ENCODE measurements at regions not wholly inside any gene's neighbourhood (a gene's known extent, or its start where the extent isn't known, plus 50 kb on each side); places are given as distances from the start of the nearest gene placed in this dataset.

DNA sequence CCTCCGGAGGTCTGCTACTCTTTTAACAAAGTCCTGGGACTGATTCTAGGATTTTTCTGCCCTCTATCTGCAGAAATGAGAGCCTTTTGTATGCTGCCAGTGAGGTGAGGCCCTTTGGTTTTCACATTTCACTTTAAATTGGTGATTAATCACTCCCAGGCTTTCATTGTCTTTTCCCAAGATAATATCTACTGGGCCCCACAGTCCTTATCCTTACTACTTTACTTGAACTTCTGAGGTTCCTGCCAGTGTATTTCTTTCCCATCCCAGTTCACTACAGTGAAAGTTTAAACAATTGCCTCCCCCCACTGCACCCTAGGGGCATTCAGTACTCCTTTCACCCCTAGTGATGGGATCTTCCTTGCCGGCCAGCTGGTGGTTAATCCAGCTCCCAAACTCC, 127.4 kb upstream of the INHBA start:
- no peak for DNase-seq

DNA sequence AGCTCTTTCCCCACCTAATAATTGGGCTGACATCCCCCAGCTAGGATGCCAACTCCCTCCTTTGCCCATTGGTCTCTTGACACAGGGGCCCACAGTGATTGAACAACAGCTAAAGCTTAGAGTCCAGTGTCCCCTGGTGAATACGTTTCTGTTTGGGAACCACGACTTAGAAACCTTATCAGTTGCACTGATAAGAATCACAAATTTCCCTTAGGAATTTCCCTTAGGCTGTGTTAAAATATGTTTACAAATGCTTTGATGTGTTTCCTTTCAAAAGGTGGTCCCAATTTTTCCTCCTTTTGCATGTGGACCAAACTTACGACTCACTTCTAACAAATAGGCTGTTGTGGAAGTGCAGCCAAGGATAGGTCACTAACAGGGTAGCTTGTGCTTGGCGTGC, 126.0 kb upstream of the INHBA start:
- no peak for DNase-seq

DNA sequence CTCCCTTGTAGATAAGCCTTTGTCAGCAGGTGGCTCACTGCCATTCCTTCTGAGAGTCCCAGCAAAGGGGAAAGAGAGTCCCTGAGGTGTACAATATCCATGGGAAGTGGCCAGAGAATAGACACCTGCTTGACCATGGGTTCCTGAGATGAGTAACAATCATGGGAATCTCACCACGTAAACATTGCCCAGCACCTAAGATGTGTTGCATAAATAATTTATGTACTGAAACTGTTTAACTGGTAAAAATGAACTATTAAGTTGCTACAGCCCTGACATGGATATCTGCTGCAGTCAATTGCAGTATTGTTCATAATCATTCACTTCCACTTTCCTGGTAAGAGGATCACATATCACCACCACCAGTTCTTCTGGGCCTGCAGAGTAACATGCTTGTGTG, 123.8 kb upstream of the INHBA start:
- no peak for DNase-seq

DNA sequence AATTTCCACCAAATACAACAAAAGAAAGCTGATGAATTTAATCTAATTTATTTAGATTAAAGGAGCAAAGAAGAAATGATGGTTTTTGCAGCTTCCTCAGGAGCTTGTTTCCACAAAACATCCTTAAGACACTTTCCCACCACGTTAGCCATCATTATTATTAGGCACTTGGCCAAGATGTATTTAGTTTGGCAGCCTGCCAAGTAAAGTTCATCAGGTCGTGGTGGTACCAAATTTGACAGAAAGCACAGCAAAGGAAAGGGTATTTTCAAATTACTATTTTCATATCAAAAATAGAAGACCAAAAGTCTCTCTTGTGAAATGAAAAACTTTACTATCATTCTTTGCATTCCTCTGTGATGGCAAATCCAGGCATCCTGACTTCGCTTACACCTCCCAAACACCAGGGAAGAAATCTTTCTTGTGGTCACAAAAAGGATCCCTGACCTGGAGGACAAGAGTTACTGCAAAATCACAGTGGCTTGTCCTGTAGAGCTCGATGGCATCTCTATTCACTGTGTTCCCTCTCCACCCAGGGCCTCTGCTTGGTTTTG, 123.1 kb upstream of the INHBA start:
- no peak for DNase-seq

DNA sequence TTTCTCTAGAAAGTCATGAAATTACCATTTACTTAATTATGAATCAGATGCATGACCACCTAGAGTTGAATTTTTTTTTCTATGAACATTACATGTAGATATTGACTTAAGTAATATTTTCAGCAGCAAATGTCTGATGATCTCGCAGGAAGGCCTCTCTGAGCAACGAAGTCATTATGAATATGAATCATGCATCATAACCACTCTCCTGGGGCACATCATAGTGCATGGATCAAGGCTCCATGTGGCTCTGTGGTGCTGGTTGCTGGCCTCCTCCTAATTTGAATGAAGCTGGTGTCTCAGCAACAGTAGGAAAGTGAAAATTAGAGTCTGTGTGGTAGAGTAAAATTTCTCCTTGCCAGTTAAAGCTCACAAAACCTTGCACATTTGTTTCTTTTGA, 121.4 kb upstream of the INHBA start:
- no peak for DNase-seq

DNA sequence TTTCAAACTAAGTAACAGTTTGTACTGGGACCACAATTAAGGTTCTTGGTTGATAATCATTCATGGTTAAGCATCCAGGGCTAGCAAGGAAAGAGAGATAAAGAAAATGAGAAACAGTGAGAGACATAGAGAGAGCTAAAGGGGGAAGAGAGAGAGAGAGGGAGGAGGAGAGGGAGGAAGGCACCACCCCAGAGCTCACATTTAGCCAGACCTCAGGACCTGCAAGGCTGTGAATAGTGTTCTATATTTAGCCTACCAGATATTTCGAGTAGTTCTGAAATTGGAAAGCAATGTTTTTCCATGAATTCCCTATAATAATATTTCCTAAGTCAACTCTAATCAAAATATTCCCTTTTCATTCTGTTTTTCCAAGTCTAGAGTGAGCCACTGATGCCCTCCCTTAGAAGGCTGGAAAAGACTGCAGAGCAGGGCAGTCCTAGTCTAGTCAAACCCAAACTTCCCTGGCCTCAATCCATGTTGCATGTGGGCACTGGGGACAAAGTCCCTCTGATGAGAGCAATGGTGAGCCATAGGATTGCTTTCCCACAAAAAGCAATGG, 119.4 kb upstream of the INHBA start:
- no peak for DNase-seq

DNA sequence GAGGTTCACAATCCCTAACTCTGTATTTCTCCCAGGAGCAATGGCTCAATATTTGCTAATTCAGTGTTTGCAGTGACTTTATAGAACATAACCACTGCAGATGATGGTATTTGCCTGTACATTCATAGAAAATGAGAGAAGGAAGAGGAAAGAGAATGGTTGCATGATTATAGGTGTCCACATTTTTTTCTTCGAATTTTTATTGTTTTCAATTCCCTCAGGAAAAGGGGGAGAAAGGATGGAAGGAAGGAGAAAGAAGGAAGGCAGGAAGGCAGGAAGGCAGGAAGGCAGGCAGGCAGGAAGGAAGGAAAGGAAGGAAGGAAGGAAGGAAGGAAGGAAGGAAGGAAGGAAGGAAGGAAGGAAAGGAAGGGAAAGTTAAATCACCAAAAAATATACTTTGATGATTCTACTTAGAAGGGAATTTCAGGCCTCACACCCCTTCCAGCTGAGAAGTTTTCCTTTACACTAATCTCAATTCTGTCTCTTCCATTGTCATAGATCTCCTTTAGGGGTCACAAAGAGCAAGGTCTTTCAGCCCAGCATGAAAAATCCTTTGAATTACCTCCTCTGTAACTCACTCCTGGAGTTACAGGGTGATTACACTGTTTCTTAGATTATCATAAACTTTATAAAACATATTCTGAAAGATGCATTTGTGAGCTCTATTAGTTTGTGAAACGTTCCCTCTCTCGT, 118.8 kb upstream of the INHBA start:
- no peak for DNase-seq

DNA sequence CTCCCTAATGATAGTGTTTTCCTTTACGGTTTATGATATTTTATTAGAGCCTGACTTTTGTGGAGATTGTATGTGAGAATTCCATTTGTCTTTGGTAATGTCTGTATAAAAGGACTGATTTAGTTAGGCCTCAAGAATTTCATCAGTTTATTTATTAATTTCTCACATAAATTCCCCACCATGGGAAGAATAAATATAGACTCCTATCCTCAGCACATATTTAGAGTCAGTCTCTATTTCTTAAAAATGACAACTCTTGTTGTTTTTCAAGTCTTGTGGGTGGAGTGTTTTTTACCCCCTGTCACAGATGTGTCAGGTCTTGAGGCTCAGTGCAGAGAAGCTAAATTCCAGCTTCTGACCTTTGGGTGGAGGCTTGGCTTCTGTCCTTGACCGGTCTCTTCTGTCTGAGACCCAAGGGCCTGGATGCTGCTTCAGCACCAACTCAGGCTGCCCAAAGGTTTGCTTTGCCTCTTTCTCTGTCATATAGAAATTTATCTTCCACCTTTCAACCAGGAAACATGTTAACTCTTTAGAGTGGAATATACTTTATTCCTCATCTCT, 117.3 kb upstream of the INHBA start:
- no peak for DNase-seq

DNA sequence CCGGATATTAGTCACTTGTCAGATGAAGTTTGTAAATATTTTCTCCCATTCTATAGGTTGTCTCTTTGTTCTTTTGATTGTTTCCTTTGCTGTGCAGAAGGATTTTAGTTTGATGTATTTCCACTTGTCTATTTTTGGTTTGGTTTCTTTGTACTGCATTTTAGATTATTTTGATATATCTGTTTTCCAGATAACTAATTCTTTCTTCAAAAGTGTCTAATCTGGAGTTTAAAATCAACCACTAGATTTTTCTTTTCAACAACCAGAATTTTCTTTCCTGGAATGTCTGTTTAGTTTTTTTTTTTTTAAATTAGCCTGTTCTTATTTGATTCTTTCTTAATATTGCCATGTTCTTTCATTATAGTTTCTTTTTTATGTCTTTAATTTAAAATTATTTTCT, 116.8 kb upstream of the INHBA start:
- no peak for DNase-seq

DNA sequence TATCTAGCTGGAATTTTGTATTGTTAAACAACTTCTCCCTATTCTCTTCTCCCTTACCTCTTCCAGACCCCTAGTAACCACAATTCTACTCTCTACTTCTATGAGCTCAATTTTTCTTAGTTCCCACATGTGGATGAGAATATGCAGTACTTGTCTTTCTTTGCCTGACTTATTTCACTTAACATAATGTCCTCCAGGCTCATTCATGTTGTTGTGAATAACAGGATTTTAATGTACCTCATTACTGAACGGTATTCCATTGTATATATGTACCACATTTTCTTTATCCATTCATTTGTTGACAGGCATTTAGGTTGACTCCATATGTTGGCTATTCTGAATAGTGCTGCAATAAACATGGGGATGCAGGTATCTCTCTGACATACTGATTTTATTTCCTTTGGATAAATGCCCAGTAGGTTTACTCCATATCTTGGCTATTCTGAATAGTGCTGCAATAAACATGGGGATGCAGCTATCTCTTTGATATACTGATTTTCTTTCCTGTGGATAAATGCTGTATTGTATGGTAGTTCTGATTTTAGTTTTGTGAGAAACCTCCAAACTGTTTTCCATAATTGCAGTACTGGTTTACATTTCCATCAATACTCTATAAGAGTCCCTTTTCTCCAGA, 116.0 kb upstream of the INHBA start:
- no peak for DNase-seq

DNA sequence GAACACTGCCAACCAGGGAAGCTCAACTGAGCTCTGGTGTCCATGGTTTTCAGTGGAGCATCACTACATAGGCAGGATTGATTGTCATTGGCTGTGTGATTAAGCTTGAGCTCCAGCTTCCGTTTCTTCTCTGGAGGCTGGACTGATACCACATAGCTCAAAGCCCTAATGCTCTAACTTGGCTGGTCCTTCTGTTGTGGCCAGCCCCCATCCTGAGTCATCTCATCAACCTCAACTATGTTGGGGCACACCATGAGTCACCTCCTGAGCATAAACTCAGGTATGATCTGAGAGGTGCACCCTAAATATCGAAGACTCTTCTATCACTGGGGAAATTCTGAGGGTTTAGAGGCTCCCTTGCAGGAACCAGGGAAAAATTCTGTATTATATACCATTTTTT, 114.5 kb upstream of the INHBA start:
- no peak for DNase-seq

DNA sequence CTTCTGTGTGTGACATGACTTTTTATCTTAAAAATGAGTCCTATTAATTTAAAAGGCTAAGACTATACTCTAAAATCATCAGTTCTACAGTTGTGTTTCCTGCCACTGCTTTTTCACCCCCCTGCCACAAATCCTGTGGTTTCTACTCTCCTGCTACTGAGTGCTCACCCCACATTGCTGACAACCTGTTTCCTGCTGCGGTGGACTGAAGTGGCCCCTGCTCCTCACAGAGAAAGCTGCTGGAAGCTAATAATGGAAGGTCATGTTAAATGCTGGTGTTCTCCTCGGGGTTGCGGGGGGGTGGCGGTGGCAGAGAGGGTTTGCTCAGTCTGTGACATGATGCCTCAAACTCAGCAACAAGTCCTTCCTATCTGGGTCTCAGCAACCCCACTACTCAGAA, 113.2 kb upstream of the INHBA start:
- peak; percentile 91 for DNase-seq

DNA sequence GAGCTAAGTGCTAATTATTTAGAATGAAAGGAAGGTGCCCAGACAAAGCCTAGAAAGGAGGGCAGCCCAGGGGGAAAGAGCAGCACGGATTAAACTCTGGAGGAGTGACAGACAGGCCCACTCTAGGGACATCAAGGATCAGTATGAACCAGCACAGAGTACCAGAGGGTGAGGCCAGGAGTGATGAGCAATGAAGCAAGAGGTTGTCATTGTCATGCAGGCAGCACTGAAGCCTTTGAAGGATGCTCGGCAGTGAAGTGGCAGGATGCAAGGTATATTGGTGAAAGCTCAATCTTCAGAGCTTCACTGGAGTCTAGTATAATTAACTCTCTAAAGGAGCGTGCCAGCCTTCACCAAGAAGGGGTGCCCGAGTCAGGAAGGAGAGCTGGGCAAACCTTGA, 112.0 kb upstream of the INHBA start:
- no peak for DNase-seq

DNA sequence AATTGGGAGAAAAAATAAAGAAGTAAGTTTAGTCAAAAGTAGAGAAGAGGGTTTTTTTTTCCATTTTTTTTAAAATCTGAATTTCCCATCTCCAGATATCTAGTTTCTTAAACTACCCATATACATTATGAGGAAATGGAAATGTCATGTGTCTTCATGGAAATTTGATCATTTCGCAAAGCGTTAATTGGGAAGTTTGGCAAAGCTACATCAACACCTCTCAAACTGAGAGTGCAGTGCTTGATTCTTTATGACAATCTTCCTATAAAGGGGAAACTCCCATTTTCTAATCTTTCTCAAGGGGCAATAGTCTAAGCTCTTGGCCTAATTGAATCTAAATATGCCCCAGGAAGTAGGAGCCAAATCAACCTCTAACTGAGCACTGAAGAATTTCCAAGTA, 110.4 kb upstream of the INHBA start:
- no peak for DNase-seq

DNA sequence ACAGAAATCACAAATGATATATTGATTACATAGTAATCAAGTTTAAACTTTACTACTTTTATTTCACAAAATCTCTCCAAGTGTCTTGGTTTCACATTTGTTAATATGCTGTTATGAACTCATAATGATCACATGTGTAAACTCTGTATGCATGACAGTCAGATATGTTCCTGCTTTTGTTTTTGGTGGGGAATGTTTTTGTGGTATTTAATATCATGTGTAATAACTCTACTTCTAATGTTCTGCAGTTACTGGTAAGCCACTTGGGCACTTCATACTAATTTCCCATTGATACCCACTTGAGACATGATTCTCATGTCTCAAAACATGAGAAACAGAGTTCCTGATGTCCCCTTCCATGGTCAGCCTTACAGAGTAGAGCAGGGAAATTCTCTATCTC, 109.1 kb upstream of the INHBA start:
- no peak for DNase-seq

DNA sequence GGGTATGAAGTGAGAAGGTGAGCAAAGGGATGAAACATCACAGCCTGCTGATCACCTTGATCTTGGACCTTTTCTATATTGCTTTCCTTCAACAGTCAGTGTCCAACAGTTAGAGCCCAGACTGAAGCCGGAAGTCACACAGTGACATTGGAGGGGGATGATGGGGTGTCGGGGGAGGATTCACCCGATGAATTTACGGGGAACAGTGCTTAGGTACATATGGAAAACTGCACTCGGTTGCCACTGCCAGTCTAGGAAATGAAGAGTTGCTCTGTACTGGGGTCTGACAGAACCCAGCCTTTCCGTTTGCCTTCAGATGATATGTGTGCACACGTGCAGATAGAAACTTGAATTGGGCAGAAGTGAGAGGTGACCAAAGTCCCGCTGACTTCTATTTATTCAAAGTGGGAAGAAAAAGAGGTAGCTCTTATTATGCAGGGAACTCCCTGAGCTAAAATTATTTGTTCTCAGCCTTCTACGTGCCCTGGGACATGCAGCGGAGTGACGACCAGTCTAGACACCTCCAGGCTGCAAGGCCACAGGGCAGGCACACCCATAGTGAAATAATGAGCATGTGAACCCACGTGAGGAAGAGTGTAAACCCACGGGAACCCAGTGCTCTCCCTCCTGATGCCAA, 107.2 kb upstream of the INHBA start:
- DNase-seq: no peak

DNA sequence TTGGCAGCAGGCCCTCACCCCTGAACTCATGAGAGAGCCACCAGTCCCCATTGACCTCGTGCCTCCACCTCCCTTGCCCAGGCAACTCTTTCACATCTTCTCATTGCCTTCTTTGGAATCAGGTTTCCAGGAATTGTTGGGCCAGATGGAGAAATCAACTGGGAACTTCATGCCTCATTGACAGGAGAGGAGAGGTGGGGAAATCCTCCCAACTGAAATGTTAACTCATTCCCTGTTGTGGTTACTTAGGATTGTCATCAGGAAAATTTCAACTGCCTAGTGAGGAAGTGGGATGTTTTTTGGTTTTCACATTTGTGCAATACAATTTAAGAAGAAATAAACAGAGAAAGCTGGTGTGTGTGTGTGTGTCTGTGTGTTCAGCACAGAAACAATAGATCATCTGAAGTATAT, 106.6 kb upstream of the INHBA start:
- no peak for DNase-seq

DNA sequence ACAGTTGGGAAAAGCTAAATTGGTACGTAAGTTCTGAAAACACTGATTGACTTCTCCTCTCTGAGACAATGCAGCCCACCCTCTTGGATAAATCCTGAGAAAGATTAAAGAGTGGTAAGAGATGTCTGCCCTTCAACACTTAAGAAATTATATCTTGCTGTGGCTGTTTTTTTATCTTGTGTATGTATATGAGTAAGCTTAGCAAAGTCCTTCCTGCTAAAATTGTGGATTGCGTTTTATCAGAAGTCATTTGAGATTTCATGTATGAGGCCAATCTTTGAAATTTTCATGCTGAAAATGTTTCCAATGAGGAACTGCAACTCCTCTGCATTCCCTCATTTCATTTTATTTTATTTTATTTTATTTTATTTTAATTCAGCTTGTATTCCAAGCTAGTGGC, 106.2 kb upstream of the INHBA start:
- no peak for DNase-seq

DNA sequence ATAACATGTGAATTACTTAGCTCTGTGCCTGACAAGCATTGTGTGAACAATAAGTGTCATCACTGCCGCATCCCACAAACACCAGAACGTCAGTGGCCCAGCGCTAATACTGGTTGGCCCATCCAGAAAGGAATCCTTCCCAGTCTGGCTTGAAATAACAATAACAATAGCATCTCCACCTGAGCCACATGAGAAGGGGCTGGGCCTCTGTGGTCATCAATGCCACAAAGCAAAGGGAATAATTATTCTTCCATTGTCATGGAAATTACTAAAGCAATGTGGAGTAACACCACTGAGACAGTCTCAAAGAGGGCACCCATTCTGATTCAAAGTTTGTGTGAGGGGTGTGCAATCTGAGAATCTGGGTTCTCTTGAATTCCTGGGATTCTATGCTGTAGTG, 105.7 kb upstream of the INHBA start:
- DNase-seq: no peak

DNA sequence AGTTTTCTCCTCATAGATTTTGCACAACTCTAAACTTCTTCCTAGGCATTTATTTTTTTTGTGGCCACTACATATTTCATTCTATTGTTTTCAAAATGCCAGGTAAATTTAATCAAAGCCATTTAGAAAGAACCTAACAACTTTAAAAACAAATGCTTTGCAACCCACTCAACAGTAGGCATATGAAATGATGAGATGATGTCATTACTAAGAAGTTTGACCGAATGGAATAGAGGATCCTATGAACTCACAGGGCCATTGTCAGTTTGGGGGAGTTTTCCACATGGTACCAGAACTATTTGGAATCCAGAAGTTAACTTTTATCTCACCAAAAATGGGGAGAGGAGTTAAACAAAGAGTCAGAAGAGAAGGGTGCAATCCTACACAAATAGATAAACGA, 100.7 kb upstream of the INHBA start:
- DNase-seq: no peak

DNA sequence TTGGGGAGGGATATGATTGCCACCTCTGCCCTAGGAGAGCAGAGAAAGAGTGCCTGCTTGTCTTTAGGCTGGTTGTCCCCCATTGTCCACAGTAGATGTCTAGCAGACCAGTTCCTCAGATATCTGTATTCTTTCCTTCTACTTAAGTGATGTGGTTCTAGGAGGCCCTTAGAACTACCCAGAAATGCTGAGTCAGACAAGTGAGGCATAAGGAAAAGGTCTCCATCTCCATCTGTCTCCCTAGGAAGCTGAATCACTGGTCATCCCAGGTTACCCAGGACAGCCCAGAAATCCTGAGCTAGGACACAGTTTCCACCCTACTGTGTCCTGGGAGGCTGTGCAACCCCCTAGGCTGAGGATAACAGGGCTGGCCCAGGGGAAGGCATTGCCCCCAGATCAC, 93.4 kb upstream of the INHBA start:
- no peak for DNase-seq

DNA sequence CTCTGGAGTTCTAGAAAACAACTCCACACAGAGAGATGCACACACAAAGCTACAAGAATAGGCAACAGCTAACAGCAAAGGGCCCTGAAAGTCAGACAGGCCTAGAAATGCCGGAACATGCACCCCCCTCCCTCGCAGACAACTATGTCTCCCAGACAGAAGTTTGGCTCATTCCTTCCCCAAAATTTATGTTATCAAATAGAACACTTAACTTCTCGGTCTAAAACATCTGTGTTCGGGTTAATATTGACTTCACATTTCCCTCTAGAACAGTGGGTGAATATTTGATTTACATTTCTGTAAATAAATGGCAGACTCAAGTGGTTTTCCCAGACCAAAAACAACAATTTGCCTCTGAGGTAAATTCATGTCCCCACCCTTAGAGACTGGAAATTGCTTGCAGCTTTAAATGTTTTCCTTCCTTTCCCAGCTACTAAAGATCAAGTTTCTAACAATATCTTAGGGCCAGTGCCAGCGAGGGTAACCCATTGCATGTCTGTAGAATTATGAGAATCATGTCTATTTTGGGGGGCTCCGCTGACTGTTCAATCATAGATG, 92.5 kb upstream of the INHBA start:
- DNase-seq: no peak

DNA sequence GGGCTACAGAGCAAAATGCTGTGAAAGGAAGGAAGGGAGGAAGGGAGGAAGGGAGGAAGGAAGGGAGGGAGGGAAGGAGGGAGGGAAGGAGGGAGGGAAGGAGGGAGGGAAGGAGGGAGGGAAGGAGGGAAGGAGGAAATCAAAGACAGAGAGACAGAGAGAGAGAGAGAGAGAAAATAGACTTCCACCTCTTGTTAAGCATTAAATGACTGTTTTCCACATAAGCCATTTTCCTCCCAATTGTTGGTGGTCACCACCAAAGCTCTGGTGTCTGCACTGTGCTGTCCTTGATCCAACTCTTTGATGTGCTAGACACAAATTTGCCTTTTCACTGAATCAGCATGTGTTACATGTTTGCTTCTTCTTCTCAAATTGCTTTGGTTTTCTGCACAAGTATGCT, 90.7 kb upstream of the INHBA start:
- DNase-seq: no peak

All from GDM1 (cell line).